Stomach (tissue), 8 donors: ENCODE measurements at regions not wholly inside any gene's neighbourhood (a gene's known extent, or its start where the extent isn't known, plus 50 kb on each side); places are given as distances from the start of the nearest gene placed in this dataset.

ENCODE experiments used
- DNase-seq, 2 donors: peaks; one replicate each; pipeline versions ENCODE4 v3.0.0 to v3.0.0-alpha.2; 2013 to 2019
- H3K27ac ChIP-seq, 5 donors: fragments of 200-600 bp in 4 of 5; sonication (generic) in 4 of 5; one replicate each; pipeline ENCODE4 v1.5.1; 2013 to 2019; ENCODE audit warnings: mild to moderate bottlenecking in 1 of 5, moderate library complexity in 1 of 5
- H3K27me3 ChIP-seq, 3 donors: fragments of 200-600 bp; sonication (generic); one replicate each; pipeline ENCODE4 v1.5.1; 2017 to 2019; ENCODE audit warnings: mixed run types in 1 of 3
- H3K36me3 ChIP-seq, 4 donors: fragments of 200-600 bp; sonication (generic); 1 replicate in 3 of 4; 2 replicates in 1 of 4; pipeline ENCODE4 v1.5.1; 2016 to 2019
- H3K4me1 ChIP-seq, 4 donors: fragments of 200-600 bp; sonication (generic); one replicate each; pipeline ENCODE4 v1.5.1; 2016 to 2019
- H3K4me3 ChIP-seq, 4 donors: fragments of 200-600 bp; sonication (generic) in 3 of 4; one replicate each; pipeline ENCODE4 v1.5.1; 2016 to 2019; ENCODE audit warnings: mild to moderate bottlenecking in 1 of 4
- H3K9me3 ChIP-seq, 4 donors: fragments of 200-600 bp; sonication (generic); one replicate each; pipeline ENCODE4 v1.5.1; 2016 to 2019
- CTCF ChIP-seq, 7 experiments: fragments of 450-650 bp in 4 of 7; fragments of 200-600 bp in 3 of 7; sonication (generic) in 3 of 7; IDR thresholded peaks; one replicate each; pipeline ENCODE4 v1.5.1; 2016 to 2019; ENCODE audit warnings: antibody characterized with exemption in 7 of 7, control low read depth in 2 of 7, mild to moderate bottlenecking in 1 of 7
- EP300 ChIP-seq: sonication (generic); formaldehyde crosslinking; IDR thresholded peaks from one replicate; pipeline ENCODE4 v1.6.1; 2017; ENCODE audit warnings: antibody characterized with exemption
- POLR2A ChIP-seq, 4 donors: fragments of 450-650 bp; IDR thresholded peaks; one replicate each; pipeline ENCODE4 v1.6.1; 2016; ENCODE audit warnings: antibody characterized with exemption in 4 of 4, control low read depth in 2 of 4, mild to moderate bottlenecking in 1 of 4, moderate library complexity in 1 of 4
- POLR2AphosphoS5 ChIP-seq, 3 donors: sonication (generic); formaldehyde crosslinking; IDR thresholded peaks; one replicate each; pipeline ENCODE4 v1.6.1; 2016; ENCODE audit warnings: antibody characterized with exemption in 3 of 3
- WGBS, 5 donors: extraction: QIAGEN DNeasy Blood & Tissue Kit in 3 of 5; methylation state at CpG; one replicate each; pipeline versions ENCODE4 v1.1.5 to v1.1.7; 2013 to 2018; 5-methylcytosine and 5-hydroxymethylcytosine counted together
- intact Hi-C: fragments of 100-400 bp; cut with DNase I; formaldehyde crosslinking; loops from one replicate; pipeline ENCODE4 v1.15.1; 2023; ENCODE audit warnings: low total_unique reads
- donor health status: healthy with polysubstance abuse.
- donor health status: Bipolar disorder and iron deficiency.
- donor health status: healthy.

GRCh38 chr1:102715150-102715549, 393.2 kb downstream of the COL11A1 start:
- 76 to 80% (median 77%) methylated on average over 4 of the region's 4 CpGs for WGBS, 5 donors

GRCh38 chr1:102699524-102699923, 408.8 kb downstream of the COL11A1 start:
- 62 to 71% (median 68%) methylated on average over 1 of the region's 1 CpG for WGBS, 5 donors

More at GRCh38 chr1:102715150-102715549, 393.2 kb downstream of the COL11A1 start:
- H3K27ac ChIP-seq, result no peak overlapping the region
- no peak overlapping the region for H3K4me3 ChIP-seq
- H3K27me3 ChIP-seq, result no peaks in the 10 kb centered on the region
- intact Hi-C loops, result no loop called here
- no peak for TF ChIP-seq POLR2A (IDR thresholded peaks at IDR 0.05)
- no peak for TF ChIP-seq POLR2AphosphoS5 (IDR thresholded peaks at IDR 0.05)
- TF ChIP-seq EP300, result no peak
- no peak for TF ChIP-seq CTCF (IDR thresholded peaks at IDR 0.05)
- H3K4me1 ChIP-seq, result no peaks in the 10 kb centered on the region
- no peaks in the 10 kb centered on the region for H3K9me3 ChIP-seq
- no peaks in the 10 kb centered on the region for H3K36me3 ChIP-seq
- no peak for DNase-seq

GRCh38 chr1:102693345-102693744, 415.0 kb downstream of the COL11A1 start:
- H3K4me1 ChIP-seq, result no peaks in the 10 kb centered on the region
- peaks cover 0 to 14% (median 3%) of the 10 kb centered on the region in 4 donors for H3K9me3 ChIP-seq
- no peaks in the 10 kb centered on the region for H3K36me3 ChIP-seq
- intact Hi-C loops, result no loop called here
- TF ChIP-seq CTCF (IDR thresholded peaks at IDR 0.05) (no peak), EP300 (no peak), POLR2A (IDR thresholded peaks at IDR 0.05) (no peak), POLR2AphosphoS5 (IDR thresholded peaks at IDR 0.05) (no peak)
- H3K27me3 ChIP-seq, result no peaks in the 10 kb centered on the region
- H3K4me3 ChIP-seq, result no peak overlapping the region
- WGBS, 5 donors, result 70 to 87% (median 73%) methylated on average over 1 of the region's 1 CpG
- no peak overlapping the region for H3K27ac ChIP-seq
- DNase-seq, result no peak

More at GRCh38 chr1:102699524-102699923, 408.8 kb downstream of the COL11A1 start:
- no peak for DNase-seq
- H3K4me1 ChIP-seq, result no peaks in the 10 kb centered on the region
- TF ChIP-seq CTCF (IDR thresholded peaks at IDR 0.05), result no peak
- no peak for TF ChIP-seq POLR2A (IDR thresholded peaks at IDR 0.05)
- TF ChIP-seq EP300, result no peak
- no peak for TF ChIP-seq POLR2AphosphoS5 (IDR thresholded peaks at IDR 0.05)
- H3K36me3 ChIP-seq, result no peaks in the 10 kb centered on the region
- intact Hi-C loops, result no loop called here
- H3K9me3 ChIP-seq, result peaks cover 0 to 4% (median 0%) of the 10 kb centered on the region in 4 donors
- no peak overlapping the region for H3K4me3 ChIP-seq
- H3K27me3 ChIP-seq, result no peaks in the 10 kb centered on the region
- H3K27ac ChIP-seq, result no peak overlapping the region

- Histone ChIP-seq H3K9me3 (peaks cover 0 to 14% (median 3%) of the 10 kb centered on the region in 4 donors), H3K4me3 (no peak overlapping the region), H3K36me3 (no peaks in the 10 kb centered on the region), H3K4me1 (no peaks in the 10 kb centered on the region), H3K27me3 (no peaks in the 10 kb centered on the region), H3K27ac (no peak overlapping the region)
- intact Hi-C loops, result no loop called here
- no peak for DNase-seq
- TF ChIP-seq POLR2A (IDR thresholded peaks at IDR 0.05) (no peak), CTCF (IDR thresholded peaks at IDR 0.05) (no peak), EP300 (no peak), POLR2AphosphoS5 (IDR thresholded peaks at IDR 0.05) (no peak)
- WGBS, 5 donors, result 21 to 58% (median 37%) methylated on average over 1 of the region's 1 CpG
Measured at GRCh38 chr1:102691592-102692090, 416.7 kb downstream of the COL11A1 start.
